ENCODE measurements at regions not wholly inside any gene's neighbourhood (a gene's known extent, or its start where the extent isn't known, plus 50 kb on each side); places are given as distances from the start of the nearest gene placed in this dataset.

GRCh38 chr7:130896898-130897514, 163.0 kb upstream of the KLF14 start:
- Histone ChIP-seq H3K9me1 (replicated peaks; ENCODE audit: control insufficient read depth, extremely low read depth, insufficient read depth, low read length) (no peaks in the 10 kb centered on the region), H4K20me1 (replicated peaks; ENCODE audit: control insufficient read depth, extremely low read depth, insufficient read depth, low read length) (peaks cover 3% of the 10 kb centered on the region), H3K4me3 (replicated peaks in 1 of 3; ENCODE audit: insufficient read depth in 1 of 3, low read depth in 1 of 3, low read length in 3 of 3) (no peak overlapping the region), H3K9ac (replicated peaks; ENCODE audit: extremely low read depth, insufficient read depth, low read length) (no peak overlapping the region), H2AFZ (ENCODE audit: low read depth, low read length) (no peak overlapping the region), H3K36me3 (ENCODE audit: control insufficient read depth in 2 of 2, extremely low read depth in 1 of 2, insufficient read depth in 2 of 2, low read length in 2 of 2) (peaks cover 29% of the 10 kb centered on the region in 2 experiments), H3K27ac (ENCODE audit: insufficient read depth, low read depth, low read length) (peak overlapping the region; percentile 42), H3K4me2 (ENCODE audit: insufficient read depth, low read length) (no peak overlapping the region), H3K79me2 (ENCODE audit: control insufficient read depth, insufficient read depth, low read length) (peaks cover 96% of the 10 kb centered on the region), H3K4me1 (ENCODE audit: control insufficient read depth, extremely low read depth, insufficient read depth, low read length) (peaks cover 75% of the 10 kb centered on the region), H3K27me3 (ENCODE audit: control insufficient read depth in 2 of 2, insufficient read depth in 2 of 2, low read length in 2 of 2) (no peaks in the 10 kb centered on the region), H3K9me3 (replicated peaks; ENCODE audit: control insufficient read depth, insufficient read depth, low read length) (no peaks in the 10 kb centered on the region)
- FAIRE-seq (peak; percentile 91), DNase-seq (ENCODE audit: low read depth, low spot score) (peak; percentile 75)
- dilution Hi-C loops (cut with MboI; ENCODE audit: extremely low pct_ligation_motif_present, low sequenced_read_pairs) (no loop called here), intact Hi-C loops (cut with micrococcal nuclease) (loop anchor here (1.0 to 10.0 kb wide), 3 partner anchors 110 to 588 kb away; no protein-coding TSS in a partner anchor)
- TF ChIP-seq JUN (IDR thresholded peaks at IDR 0.05; ENCODE audit: borderline replicate concordance, insufficient read depth, insufficient read length, low read depth) = no peak
- peak; percentile 39 for TF ChIP-seq POLR2A (IDR thresholded peaks at IDR 0.05; ENCODE audit: low read depth, low read length)
- peak; percentile 69 for TF ChIP-seq MYC (IDR thresholded peaks at IDR 0.05; ENCODE audit: low read depth, low read length)
- TF ChIP-seq EZH2 (IDR thresholded peaks at IDR 0.05; ENCODE audit: borderline replicate concordance, low read depth, low read length, severe bottlenecking) = no peak
- no peak for TF ChIP-seq POLR2AphosphoS5 (IDR thresholded peaks at IDR 0.05; ENCODE audit: insufficient read depth, low read depth, low read length)
- TF ChIP-seq GATA2 (IDR thresholded peaks at IDR 0.05; ENCODE audit: insufficient read depth, insufficient read length, low read depth, low read length) = no peak
- TF ChIP-seq CTCF (IDR thresholded peaks at IDR 0.05; ENCODE audit: extremely low read depth in 1 of 2, insufficient read depth in 1 of 2, low read depth in 1 of 2, low read length in 2 of 2) = peak; percentile 69 to 84
- peak; percentile 90 for TF ChIP-seq MAX (IDR thresholded peaks at IDR 0.05; ENCODE audit: insufficient read depth, insufficient read length)
- no peak for TF ChIP-seq FOS (IDR thresholded peaks at IDR 0.05; ENCODE audit: borderline replicate concordance, insufficient read depth, low read length)
- no TSS peak for BruUV-seq (replicated peaks)
- ChIA-PET POLR2A (interaction anchor here (1.0 to 1.4 kb wide), 2 partner anchors 15 to 25 kb away, joined by 3 to 6 read pairs; no protein-coding TSS in a partner anchor), CTCF (interaction anchor here (0.7 to 7.2 kb wide), 63 partner anchors 11 to 825 kb away, joined by 3 to 175 read pairs (median 6); no protein-coding TSS in a partner anchor)
